GM10248 (cell line): ENCODE measurements at regions not wholly inside any gene's neighbourhood (a gene's known extent, or its start where the extent isn't known, plus 50 kb on each side); places are given as distances from the start of the nearest gene placed in this dataset.

Experiments
- CTCF ChIA-PET: fragments of 300-600 bp; sonication (Branson Sonifier 250); formaldehyde crosslinking; extraction: SDS; loops from one replicate; lab custom pipeline; 2021; ENCODE audit warnings: antibody characterized with exemption; lab: Yijun Ruan, JAX
- POLR2A ChIA-PET: fragments of 350-650 bp; sonication (Branson Sonifier 250); formaldehyde crosslinking; extraction: SDS; loops from one replicate; lab custom pipeline; 2020; ENCODE audit warnings: antibody characterized with exemption; lab: Yijun Ruan, JAX
- DNase-seq: peaks from one replicate; pipeline ENCODE4 v3.0.0; 2012; ENCODE audit errors: extremely low spot score
- CTCF ChIP-seq: IDR thresholded peaks from 2 replicates; pipeline ENCODE4 v1.5.1; 2012; ENCODE audit warnings: mild to moderate bottlenecking, low read depth; ENCODE audit errors: extremely low read depth, missing control alignments, control extremely low read depth

- DNase-seq, result no peak
- POLR2A ChIA-PET, result no interaction called here
- TF ChIP-seq CTCF, result no peak
- CTCF ChIA-PET, result no interaction called here
Observed at GRCh38 chr6:10307476-10307875, 107.4 kb downstream of the TFAP2A start.

- CTCF ChIA-PET, result interaction anchor here (1.1 kb wide), 1 partner anchor 9 kb away, joined by 3 read pairs; no protein-coding TSS in a partner anchor
- POLR2A ChIA-PET, result no interaction called here
- no peak for TF ChIP-seq CTCF
- no peak for DNase-seq
Observed at GRCh38 chr6:10307028-10307427, 107.8 kb downstream of the TFAP2A start.

- POLR2A ChIA-PET, result no interaction called here
- CTCF ChIA-PET, result interaction anchor here (1.1 kb wide), 1 partner anchor 10 kb away, joined by 3 read pairs; no protein-coding TSS in a partner anchor
- no peak for DNase-seq
- no peak for TF ChIP-seq CTCF
Observed at GRCh38 chr6:10305790-10306415, 109.0 kb downstream of the TFAP2A start.

- CTCF ChIA-PET, result interaction anchor here (0.7 to 1.4 kb wide), 2 partner anchors 11 to 35 kb away, joined by 3 to 4 read pairs; no protein-coding TSS in a partner anchor
- no peak for DNase-seq
- POLR2A ChIA-PET, result interaction anchor here (0.6 kb wide), 2 partner anchors 22 to 121 kb away, joined by 3 to 4 read pairs; no protein-coding TSS in a partner anchor
- no peak for TF ChIP-seq CTCF
Observed at GRCh38 chr6:10303608-10304506, 111.0 kb downstream of the TFAP2A start.

- no peak for DNase-seq
- TF ChIP-seq CTCF, result no peak
- CTCF ChIA-PET, result interaction anchor here (0.6 to 1.4 kb wide), 2 partner anchors 10 to 56 kb away, joined by 3 to 4 read pairs; no protein-coding TSS in a partner anchor
- POLR2A ChIA-PET, result no interaction called here
Observed at GRCh38 chr6:10302566-10303235, 112.2 kb downstream of the TFAP2A start.

GRCh38 chr6:10300071-10300470 is 114.8 kb downstream of the TFAP2A start:
- ChIA-PET POLR2A (no interaction called here), CTCF (no interaction called here)
- TF ChIP-seq CTCF, result no peak
- DNase-seq, result no peak
